ENCODE measurements at regions not wholly inside any gene's neighbourhood (a gene's known extent, or its start where the extent isn't known, plus 50 kb on each side); places are given as distances from the start of the nearest gene placed in this dataset.

DNA sequence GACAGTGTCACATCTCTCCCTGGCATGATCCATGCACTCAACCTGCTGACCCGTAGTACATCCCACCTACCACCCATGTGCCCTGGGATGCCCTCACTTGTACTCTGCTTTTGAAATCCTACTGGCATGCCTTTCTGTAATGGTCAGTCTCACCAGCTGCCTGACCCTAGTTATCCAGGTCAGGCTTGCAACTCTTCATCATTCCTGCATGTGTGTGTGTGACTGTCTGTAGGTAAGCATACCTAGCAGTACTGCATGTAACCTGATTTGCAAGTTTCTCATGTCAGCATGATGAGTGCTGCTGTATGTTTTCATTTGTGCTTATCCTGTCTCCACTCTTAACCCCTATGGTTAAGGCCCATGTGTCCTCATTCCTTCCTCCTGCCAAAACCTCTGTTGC is 202.0 kb upstream of the MTNR1B start:
- DNase-seq: no peak

DNA sequence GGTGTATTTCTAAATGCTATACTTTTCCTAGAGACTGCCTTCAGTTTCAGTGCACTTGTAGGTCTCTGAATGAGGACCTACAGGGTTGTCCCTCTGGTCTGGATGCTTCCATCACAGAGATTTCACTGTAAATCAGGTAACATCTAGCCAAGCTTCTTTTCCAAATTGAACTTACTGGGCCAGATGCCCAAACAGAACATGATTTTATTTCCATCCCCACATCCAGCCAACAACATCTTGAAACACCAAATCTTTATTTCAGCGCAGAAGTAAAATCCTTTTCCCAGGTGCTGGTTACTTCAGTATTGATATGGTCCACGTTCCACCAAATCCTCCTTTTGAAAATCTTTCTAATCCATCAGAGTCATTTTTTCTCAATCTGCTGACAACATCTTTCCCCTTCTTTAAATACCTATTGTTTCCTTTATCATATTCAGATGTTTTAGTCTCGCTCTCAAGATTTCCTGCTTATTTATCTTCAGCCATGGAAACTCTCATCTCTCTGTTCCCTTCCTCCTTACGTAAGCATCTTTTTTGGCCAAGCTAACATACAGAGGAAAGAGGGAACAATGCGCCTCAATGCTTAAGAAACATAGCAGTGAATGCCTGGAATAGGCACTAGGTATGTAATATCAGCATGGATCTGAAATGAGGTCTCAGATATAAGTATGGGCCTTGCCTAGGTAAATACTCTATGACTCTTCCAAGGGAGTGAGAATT is 201.2 kb upstream of the MTNR1B start:
- no peak for DNase-seq

- DNase-seq: peak; percentile 13
Observed at GRCh38 chr11:92769112-92769511, 200.3 kb upstream of the MTNR1B start.

DNA sequence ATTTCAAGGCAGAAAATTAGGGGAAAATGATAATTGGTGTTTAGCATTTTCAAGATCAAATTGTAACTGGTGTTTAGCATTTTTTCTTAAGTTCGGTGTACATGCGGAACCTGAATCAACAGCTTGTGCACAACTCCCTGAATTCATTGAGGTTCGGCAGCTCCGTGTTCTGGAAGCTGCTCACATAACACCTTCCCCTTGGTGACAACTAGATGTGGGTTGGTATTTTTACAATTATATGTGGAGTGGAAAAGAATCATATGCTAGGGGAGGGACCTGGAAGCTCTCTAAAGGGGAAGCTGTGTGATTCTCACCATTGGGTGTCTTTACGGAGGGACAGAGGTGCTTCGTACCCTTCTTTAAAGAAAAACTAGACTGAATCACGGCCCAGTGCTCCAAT is 199.0 kb upstream of the MTNR1B start:
- DNase-seq: no peak

GRCh38 chr11:92770981-92771380 is 198.5 kb upstream of the MTNR1B start:
- no peak for DNase-seq

- no peak for DNase-seq
Observed at GRCh38 chr11:92771701-92772100, 197.8 kb upstream of the MTNR1B start.

- DNase-seq: no peak
Observed at GRCh38 chr11:92775003-92775676, 194.3 kb upstream of the MTNR1B start.

GRCh38 chr11:92776676-92777075 is 192.8 kb upstream of the MTNR1B start:
- peak; percentile 54 for DNase-seq

- DNase-seq: no peak
Observed at GRCh38 chr11:92779746-92780145, 189.7 kb upstream of the MTNR1B start.

GRCh38 chr11:92781151-92781550 is 188.3 kb upstream of the MTNR1B start:
- DNase-seq: no peak

- DNase-seq: no peak
Observed at GRCh38 chr11:92782806-92783205, 186.6 kb upstream of the MTNR1B start.

- no peak for DNase-seq
Observed at GRCh38 chr11:92784331-92784730, 185.1 kb upstream of the MTNR1B start.

DNA sequence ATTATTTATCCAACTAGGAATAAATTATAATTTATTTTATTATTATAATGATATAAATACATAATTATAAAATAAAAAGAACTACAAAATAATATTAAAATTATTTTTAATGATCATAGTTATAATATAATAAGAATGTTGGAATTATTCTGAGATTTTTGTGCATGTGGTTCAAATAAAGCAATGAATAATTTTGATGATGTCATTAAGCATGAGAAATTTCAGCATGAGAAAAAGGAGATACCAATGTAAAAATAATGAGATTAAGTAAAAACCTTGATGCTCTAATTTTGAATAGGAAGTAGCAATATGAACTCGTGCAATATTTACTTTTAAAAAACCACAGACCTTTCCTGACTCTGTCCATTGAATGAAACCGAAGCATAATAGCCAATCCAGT is 181.8 kb upstream of the MTNR1B start:
- no peak for DNase-seq

DNA sequence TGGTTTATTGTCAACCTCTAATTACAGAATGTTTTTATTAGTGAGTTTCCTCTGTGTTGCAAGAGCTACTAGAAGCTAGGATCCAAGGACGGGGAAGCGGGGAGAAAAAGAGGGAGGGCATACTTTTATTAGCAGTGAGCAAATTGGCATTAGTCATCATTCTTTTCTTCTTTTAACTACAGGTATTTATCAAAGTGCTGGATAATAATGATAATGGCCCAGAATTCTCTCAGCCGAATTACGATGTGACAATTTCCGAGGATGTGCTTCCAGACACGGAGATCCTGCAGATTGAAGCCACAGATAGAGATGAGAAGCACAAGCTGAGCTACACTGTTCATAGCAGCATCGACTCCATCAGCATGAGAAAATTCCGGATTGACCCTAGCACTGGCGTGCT is 179.7 kb upstream of the MTNR1B start:
- no peak for DNase-seq

DNA sequence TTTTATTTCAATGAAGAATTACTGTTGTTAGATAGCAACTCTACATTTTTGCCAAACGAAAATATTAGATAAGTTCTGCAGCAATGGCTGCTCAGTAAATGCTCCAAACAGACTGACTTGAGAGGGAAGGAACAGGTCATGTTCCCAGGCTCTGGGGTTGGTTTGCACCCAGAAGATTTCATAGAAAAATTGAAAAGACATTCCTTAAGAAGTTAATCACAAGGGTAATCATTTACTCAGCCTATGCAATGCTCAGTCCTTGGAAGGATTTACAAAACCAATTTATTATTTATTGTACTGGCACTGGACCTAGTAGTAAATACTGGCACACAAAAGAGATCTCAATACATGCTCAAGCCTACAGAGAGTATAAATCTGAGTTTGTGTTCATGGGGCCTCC is 179.1 kb upstream of the MTNR1B start:
- no peak for DNase-seq

DNA sequence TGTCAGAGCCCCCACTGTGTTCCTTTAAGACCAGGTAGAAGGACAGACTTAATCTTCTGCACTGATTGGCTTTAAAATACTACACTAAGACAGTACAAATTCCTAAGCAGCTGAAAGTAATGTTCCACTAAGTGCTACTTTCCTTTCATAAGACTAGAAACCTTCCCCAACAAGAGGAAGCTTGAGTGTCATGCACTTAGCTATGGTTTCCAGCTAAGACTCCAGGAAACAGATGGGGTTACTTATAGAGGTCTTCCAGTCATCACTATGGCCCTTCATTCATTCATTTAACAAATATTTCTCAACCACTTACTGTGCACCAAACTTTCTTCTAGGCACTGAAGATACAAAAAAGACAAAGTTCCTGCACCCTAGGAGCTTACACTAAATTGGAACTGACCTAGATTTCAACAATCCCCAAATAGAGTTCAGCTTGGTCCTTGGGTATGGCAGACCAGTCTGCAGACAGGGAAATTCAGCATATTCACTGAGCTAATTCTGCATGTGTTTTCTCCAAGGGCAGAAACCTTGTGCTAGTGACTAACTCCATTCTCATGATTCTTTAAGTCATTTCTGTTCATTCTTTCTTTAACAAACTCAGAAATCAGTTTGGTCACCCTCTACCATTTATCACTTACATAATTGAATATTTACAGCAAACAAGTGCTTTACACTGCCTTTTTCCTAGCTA is 178.4 kb upstream of the MTNR1B start:
- DNase-seq: no peak

DNA sequence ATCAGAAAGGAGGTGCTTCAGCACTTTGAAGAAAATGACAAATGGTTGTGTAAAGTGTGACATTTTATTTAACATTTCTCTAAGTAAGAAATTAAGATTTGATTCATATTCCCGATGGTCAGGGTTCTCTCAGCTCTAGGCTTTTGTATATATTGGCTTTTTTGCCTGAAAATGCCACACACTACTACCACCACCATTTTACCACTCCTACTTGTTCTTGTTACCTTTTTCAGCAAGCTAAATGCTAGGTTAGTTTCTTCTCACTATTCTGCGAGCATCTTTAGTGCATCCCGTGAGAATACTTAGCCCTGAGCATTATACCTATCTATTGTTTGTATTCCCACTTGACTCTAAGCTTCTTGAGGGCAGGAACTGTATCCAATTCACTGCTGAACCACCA is 177.6 kb upstream of the MTNR1B start:
- DNase-seq: no peak

- DNase-seq: no peak
Observed at GRCh38 chr11:92793189-92793588, 176.3 kb upstream of the MTNR1B start.

- no peak for DNase-seq
Observed at GRCh38 chr11:92794783-92795182, 174.7 kb upstream of the MTNR1B start.

GRCh38 chr11:92796744-92797143 is 172.7 kb upstream of the MTNR1B start:
- DNase-seq: no peak

GRCh38 chr11:92797874-92798273 is 171.6 kb upstream of the MTNR1B start:
- no peak for DNase-seq

GRCh38 chr11:92801685-92802084 is 167.8 kb upstream of the MTNR1B start:
- DNase-seq: no peak

GRCh38 chr11:92802644-92803043 is 166.8 kb upstream of the MTNR1B start:
- no peak for DNase-seq

DNA sequence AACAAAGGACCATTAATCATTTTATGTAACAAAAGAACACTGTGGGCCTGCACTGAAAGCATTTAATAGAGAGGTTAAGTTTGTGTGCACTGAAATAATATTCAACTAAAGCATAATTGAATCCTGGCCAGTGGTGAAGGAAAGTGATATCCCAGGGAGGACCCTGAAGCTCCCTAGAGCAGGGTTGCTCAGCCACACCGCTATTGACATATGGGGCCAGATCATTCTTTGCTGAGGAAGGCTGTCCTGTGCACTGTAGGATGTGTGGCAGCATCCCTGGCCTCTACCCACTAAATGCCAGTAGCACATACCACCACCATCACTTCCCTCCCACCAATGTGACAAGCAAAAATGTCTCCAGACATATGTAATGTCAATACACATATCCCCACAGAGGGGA is 166.1 kb upstream of the MTNR1B start:
- DNase-seq: no peak

Data from fibroblast of skin of right quadriceps (primary cell).